ENCODE measurements at regions not wholly inside any gene's neighbourhood (a gene's known extent, or its start where the extent isn't known, plus 50 kb on each side); places are given as distances from the start of the nearest gene placed in this dataset.

- Histone ChIP-seq H3K36me3 (no peaks in the 10 kb centered on the region), H3K4me2 (no peak overlapping the region), H3K27ac (no peak overlapping the region), H3K4me3 (no peak overlapping the region), H3K9me3 (no peaks in the 10 kb centered on the region), H4K20me1 (no peaks in the 10 kb centered on the region), H3K4me1 (no peaks in the 10 kb centered on the region), H3K9ac (no peak overlapping the region), H3K27me3 (no peaks in the 10 kb centered on the region)
- TF ChIP-seq Cebpa-rat (IDR thresholded peaks at IDR 0.05) = no peak
Measured at GRCh38 chr9:103839197-103839596, 254.9 kb upstream of the SMC2 start.

- H3K27me3 ChIP-seq = no peaks in the 10 kb centered on the region
- no peak overlapping the region for H3K4me2 ChIP-seq
- H4K20me1 ChIP-seq = no peaks in the 10 kb centered on the region
- H3K9me3 ChIP-seq = no peaks in the 10 kb centered on the region
- no peaks in the 10 kb centered on the region for H3K4me1 ChIP-seq
- TF ChIP-seq Cebpa-rat (IDR thresholded peaks at IDR 0.05) = no peak
- no peak overlapping the region for H3K9ac ChIP-seq
- no peak overlapping the region for H3K4me3 ChIP-seq
- H3K36me3 ChIP-seq = no peaks in the 10 kb centered on the region
- no peak overlapping the region for H3K27ac ChIP-seq
Measured at GRCh38 chr9:103867886-103868285, 226.2 kb upstream of the SMC2 start.

DNA sequence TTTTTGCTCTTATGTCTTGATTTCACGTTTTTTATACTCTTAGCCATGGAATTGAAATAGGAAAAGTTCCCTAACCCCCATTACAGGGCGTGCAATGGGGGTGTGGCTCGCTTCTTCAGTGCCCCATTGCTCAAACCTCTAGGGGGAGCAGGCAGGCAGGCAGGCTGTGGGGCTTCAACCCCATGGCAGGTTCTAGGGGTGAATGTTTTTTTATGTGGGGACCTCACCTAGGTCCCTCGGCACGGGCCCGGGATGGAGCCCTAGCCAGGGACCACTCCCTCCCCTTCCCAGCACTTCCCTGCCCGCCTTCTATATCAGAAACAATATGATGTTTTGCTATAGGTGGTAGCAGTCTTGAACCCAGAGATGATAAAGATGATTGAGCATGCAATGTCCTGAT, 221.3 kb upstream of the SMC2 start:
- no peaks in the 10 kb centered on the region for H4K20me1 ChIP-seq
- H3K36me3 ChIP-seq = no peaks in the 10 kb centered on the region
- H3K4me2 ChIP-seq = no peak overlapping the region
- H3K9ac ChIP-seq = no peak overlapping the region
- no peaks in the 10 kb centered on the region for H3K4me1 ChIP-seq
- no peak for TF ChIP-seq Cebpa-rat (IDR thresholded peaks at IDR 0.05)
- H3K4me3 ChIP-seq = no peak overlapping the region
- H3K27me3 ChIP-seq = no peaks in the 10 kb centered on the region
- no peak overlapping the region for H3K27ac ChIP-seq
- H3K9me3 ChIP-seq = no peaks in the 10 kb centered on the region

GRCh38 chr9:103881419-103881818, 212.7 kb upstream of the SMC2 start:
- Histone ChIP-seq H3K27me3 (no peaks in the 10 kb centered on the region), H3K4me1 (no peaks in the 10 kb centered on the region), H3K9ac (no peak overlapping the region), H3K27ac (no peak overlapping the region), H3K4me3 (no peak overlapping the region), H3K9me3 (no peaks in the 10 kb centered on the region), H4K20me1 (no peaks in the 10 kb centered on the region), H3K36me3 (no peaks in the 10 kb centered on the region), H3K4me2 (no peak overlapping the region)
- no peak for TF ChIP-seq Cebpa-rat (IDR thresholded peaks at IDR 0.05)

DNA sequence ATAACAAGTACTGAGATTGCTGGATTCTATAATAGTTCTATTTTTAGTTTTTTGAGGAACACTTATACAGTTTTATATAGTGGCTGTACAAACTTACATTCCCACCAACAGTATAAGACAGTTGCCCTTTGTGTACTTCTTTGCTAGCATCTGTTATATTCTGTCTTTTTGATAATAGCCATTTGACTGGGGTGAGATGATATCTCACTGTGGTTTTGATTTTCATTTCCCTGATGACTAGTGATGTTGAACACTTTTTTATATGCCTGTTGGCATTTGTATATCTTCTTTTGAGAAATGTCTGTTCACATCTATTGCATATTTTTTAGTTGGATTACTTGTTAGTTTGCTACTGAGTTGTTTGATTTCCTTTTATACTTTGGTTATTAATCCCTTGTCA, 204.1 kb upstream of the SMC2 start:
- H3K4me2 ChIP-seq = no peak overlapping the region
- no peaks in the 10 kb centered on the region for H3K27me3 ChIP-seq
- H3K27ac ChIP-seq = no peak overlapping the region
- no peaks in the 10 kb centered on the region for H4K20me1 ChIP-seq
- H3K4me3 ChIP-seq = no peak overlapping the region
- no peaks in the 10 kb centered on the region for H3K36me3 ChIP-seq
- no peak for TF ChIP-seq Cebpa-rat (IDR thresholded peaks at IDR 0.05)
- no peak overlapping the region for H3K9ac ChIP-seq
- H3K9me3 ChIP-seq = no peaks in the 10 kb centered on the region
- H3K4me1 ChIP-seq = peaks cover 5% of the 10 kb centered on the region; the same call in 1 of the 2 replicates

DNA sequence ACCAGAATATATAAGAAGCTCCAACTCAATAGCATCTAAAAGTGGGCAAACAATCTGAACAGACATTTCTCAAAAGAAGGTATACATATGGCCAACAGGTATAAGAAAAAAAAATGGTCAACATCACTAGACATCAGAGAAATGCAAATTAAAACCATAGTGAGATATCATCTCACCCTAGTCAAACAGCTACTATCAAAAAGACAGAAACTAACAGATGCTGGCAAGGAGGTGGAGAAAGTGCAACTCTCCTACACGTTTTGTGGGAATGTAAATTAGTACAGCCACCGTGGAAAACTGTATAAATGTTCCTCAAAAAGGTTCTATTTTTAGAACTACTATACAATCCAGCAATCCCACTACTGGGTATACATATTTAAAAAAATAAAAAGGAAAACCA, 199.9 kb upstream of the SMC2 start:
- Histone ChIP-seq H3K27ac (no peak overlapping the region), H3K9ac (no peak overlapping the region), H3K27me3 (no peaks in the 10 kb centered on the region), H3K36me3 (no peaks in the 10 kb centered on the region), H3K4me3 (no peak overlapping the region), H3K4me1 (peaks cover 5% of the 10 kb centered on the region; the same call in 1 of the 2 replicates), H4K20me1 (no peaks in the 10 kb centered on the region), H3K4me2 (no peak overlapping the region), H3K9me3 (no peaks in the 10 kb centered on the region)
- TF ChIP-seq Cebpa-rat (IDR thresholded peaks at IDR 0.05) = no peak

- Histone ChIP-seq H4K20me1 (no peaks in the 10 kb centered on the region), H3K9me3 (no peaks in the 10 kb centered on the region), H3K4me3 (no peak overlapping the region), H3K36me3 (no peaks in the 10 kb centered on the region), H3K4me2 (no peak overlapping the region), H3K27ac (no peak overlapping the region), H3K4me1 (peaks cover 17% of the 10 kb centered on the region), H3K27me3 (no peaks in the 10 kb centered on the region), H3K9ac (no peak overlapping the region)
- TF ChIP-seq Cebpa-rat (IDR thresholded peaks at IDR 0.05) = no peak
Measured at GRCh38 chr9:103898550-103898949, 195.6 kb upstream of the SMC2 start.

DNA sequence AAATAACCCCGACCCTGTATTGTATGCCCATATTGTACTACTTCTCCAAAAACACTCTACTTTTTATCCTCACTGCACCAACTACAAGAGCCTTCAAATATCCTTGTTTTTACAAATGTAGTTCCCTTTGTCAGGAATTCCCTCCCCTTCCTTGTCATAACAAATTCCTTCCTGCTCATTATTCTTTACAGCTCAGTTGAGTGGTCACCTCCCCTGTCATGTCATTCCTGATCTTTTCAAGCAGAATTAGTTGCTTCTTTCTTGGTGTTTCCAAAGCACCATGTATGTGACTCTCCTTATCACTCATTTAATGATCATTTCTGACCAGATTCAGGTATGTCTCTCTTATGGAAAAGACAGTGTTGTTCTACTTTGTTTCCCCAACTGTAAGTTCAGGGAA, 194.2 kb upstream of the SMC2 start:
- no peaks in the 10 kb centered on the region for H3K27me3 ChIP-seq
- no peaks in the 10 kb centered on the region for H3K36me3 ChIP-seq
- no peak for TF ChIP-seq Cebpa-rat (IDR thresholded peaks at IDR 0.05)
- no peak overlapping the region for H3K27ac ChIP-seq
- no peak overlapping the region for H3K9ac ChIP-seq
- no peak overlapping the region for H3K4me3 ChIP-seq
- peaks cover 17% of the 10 kb centered on the region for H3K4me1 ChIP-seq
- no peaks in the 10 kb centered on the region for H3K9me3 ChIP-seq
- peak overlapping the region; percentile 59 for H3K4me2 ChIP-seq
- H4K20me1 ChIP-seq = no peaks in the 10 kb centered on the region

- Histone ChIP-seq H3K9ac (no peak overlapping the region), H3K36me3 (no peaks in the 10 kb centered on the region), H3K27me3 (no peaks in the 10 kb centered on the region), H3K4me1 (peaks cover 17% of the 10 kb centered on the region), H3K9me3 (no peaks in the 10 kb centered on the region), H3K4me3 (no peak overlapping the region), H3K27ac (no peak overlapping the region; the same call in 1 of the 2 replicates), H4K20me1 (no peaks in the 10 kb centered on the region), H3K4me2 (peak overlapping the region; percentile 59)
- no peak for TF ChIP-seq Cebpa-rat (IDR thresholded peaks at IDR 0.05)
Measured at GRCh38 chr9:103900466-103900865, 193.6 kb upstream of the SMC2 start.

GRCh38 chr9:103902263-103902662, 191.8 kb upstream of the SMC2 start:
- Histone ChIP-seq H3K4me1 (peaks cover 17% of the 10 kb centered on the region), H3K9me3 (no peaks in the 10 kb centered on the region), H3K36me3 (no peaks in the 10 kb centered on the region), H3K27ac (no peak overlapping the region), H3K4me2 (no peak overlapping the region), H3K9ac (no peak overlapping the region), H3K27me3 (no peaks in the 10 kb centered on the region), H3K4me3 (no peak overlapping the region), H4K20me1 (no peaks in the 10 kb centered on the region)
- TF ChIP-seq Cebpa-rat (IDR thresholded peaks at IDR 0.05) = no peak

DNA sequence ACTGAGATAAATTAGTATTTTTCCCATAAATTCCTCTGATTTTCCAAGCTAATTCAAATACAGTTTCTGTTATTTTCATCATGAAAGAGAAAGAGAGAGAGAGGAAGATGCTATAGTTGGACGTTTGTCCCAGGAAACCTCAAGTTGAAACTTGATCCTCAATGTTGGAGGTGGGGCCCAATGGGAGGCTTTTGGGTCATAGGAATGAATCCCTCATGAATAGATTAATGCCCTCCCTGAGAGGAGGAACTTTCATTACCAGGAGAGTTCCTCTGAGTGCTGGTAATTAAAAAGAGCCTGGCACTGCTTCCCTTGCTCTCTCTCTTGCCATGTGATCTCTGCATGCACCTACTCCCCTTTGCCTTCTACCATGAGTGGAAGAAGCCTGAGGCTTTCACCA, 189.9 kb upstream of the SMC2 start:
- Histone ChIP-seq H3K9me3 (no peaks in the 10 kb centered on the region), H3K4me3 (no peak overlapping the region), H4K20me1 (no peaks in the 10 kb centered on the region), H3K4me2 (no peak overlapping the region), H3K27ac (no peak overlapping the region), H3K36me3 (no peaks in the 10 kb centered on the region), H3K27me3 (no peaks in the 10 kb centered on the region), H3K9ac (no peak overlapping the region), H3K4me1 (peaks cover 17% of the 10 kb centered on the region)
- TF ChIP-seq Cebpa-rat (IDR thresholded peaks at IDR 0.05) = no peak

Data from BLaER1 (cell line).